22Rv1 (cell line): ENCODE measurements at regions not wholly inside any gene's neighbourhood (a gene's known extent, or its start where the extent isn't known, plus 50 kb on each side); places are given as distances from the start of the nearest gene placed in this dataset.
"Not testable (repeated sequence)": the region's sequence is repeated elsewhere in the genome, so short reads cannot be mapped to it uniquely, and the experiment has no call there.

Experiments used
- H3K27ac ChIP-seq: fragments of 450-650 bp; 2 replicates; pipeline ENCODE4 v1.5.1; 2017
- ZFX ChIP-seq: fragments of 450-650 bp; IDR thresholded peaks from 2 replicates; pipeline ENCODE4 v1.6.1; 2017; ENCODE audit warnings: antibody characterized with exemption, borderline replicate concordance
- TF ChIP-seq, protein P1 (sequence below): fragments of 450-650 bp; IDR thresholded peaks from 2 replicates; pipeline ENCODE4 v1.5.1; 2017; ENCODE audit warnings: mild to moderate bottlenecking

DNA sequence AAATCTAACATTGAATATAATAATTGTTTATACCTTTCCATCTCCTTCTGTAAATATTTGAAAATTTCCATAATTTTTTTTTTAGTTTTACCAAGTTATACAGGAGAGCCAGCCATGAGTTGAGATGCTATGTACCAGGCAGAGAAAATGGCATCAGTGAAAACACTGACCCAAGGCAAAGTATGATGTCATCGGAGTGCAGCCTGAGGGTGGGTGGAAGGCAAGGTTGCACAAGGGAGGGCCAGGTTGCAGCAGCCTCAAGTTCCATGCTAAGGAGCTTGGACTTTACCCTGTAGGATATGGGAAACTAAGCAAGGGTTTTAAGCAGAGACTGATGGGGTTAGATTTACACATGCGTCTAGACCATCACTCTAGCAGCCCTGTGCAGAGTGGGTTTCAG lies 441.1 kb downstream of the BCAT1 start:
- H3K27ac ChIP-seq = no peak overlapping the region
- TF ChIP-seq, protein P1, sequence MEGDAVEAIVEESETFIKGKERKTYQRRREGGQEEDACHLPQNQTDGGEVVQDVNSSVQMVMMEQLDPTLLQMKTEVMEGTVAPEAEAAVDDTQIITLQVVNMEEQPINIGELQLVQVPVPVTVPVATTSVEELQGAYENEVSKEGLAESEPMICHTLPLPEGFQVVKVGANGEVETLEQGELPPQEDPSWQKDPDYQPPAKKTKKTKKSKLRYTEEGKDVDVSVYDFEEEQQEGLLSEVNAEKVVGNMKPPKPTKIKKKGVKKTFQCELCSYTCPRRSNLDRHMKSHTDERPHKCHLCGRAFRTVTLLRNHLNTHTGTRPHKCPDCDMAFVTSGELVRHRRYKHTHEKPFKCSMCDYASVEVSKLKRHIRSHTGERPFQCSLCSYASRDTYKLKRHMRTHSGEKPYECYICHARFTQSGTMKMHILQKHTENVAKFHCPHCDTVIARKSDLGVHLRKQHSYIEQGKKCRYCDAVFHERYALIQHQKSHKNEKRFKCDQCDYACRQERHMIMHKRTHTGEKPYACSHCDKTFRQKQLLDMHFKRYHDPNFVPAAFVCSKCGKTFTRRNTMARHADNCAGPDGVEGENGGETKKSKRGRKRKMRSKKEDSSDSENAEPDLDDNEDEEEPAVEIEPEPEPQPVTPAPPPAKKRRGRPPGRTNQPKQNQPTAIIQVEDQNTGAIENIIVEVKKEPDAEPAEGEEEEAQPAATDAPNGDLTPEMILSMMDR = no peak

DNA sequence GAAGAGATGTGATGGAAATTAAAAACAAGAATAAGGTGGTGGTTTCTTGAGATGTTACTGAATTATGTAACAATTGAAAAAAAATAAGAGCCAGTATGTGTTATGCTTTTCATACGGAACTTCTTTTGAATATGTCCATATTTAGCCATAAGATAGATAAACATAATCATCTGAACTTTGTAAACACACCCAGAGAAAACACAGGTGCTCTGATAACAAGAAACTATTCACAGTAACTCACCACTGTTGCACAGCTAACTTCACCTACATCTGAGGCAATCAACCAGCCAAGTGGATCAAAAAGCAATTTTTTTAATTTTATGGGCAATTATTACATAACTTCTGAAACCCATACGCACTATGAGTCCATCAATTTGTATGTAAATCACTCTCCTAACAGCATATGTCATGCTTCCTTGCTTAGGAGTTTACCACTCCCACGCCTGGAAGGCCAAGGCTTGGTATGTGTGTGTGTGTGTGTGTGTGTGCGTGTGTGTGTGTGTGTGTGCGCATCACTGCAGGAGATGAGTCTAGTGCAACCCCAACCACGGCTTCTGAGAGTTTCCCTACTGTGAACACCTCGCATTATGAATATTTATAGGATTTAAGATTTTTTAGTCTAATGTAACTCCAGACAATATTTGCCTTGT lies 443.4 kb downstream of the BCAT1 start:
- TF ChIP-seq, protein P1 = no peak
- no peak for TF ChIP-seq ZFX
- no peak overlapping the region for H3K27ac ChIP-seq

DNA sequence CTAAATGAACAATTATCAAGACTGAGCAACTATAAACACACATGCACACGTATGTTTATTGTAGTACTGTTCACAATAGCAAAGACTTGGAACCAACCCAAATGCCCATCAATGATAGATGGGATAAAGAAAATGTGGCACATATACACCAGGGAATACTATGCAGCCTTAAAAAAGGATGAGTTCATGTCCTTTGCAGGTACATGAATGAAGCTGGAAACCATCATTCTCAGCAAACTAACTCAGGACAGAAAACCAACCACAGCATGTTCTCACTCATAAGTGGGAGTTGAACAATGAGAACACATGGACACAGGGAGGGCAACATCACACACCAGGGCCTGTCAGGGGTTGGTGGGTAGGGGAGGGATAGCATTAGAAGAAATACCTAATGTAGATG lies 445.4 kb downstream of the BCAT1 start:
- not testable (repeated sequence) for H3K27ac ChIP-seq

DNA sequence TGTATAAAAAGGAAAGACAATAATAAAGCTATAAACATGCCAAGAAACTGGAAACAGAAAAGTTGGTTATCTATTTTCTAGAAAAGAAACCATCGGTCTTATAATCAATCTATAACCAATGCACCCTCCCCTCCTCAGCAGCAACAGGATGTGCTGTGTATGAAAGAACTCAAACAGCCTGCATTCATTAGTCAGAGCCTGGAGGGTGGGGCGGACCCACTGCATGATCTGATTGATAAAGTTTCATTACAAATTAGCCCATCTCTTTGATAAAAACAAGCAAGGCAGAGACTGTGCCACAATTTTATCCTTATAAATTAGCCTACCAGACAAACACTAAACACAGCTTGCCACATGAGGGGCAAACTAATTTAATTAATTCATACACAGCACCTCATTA lies 448.1 kb downstream of the BCAT1 start:
- H3K27ac ChIP-seq = no peak overlapping the region
- no peak for TF ChIP-seq ZFX
- TF ChIP-seq, protein P1 = no peak

DNA sequence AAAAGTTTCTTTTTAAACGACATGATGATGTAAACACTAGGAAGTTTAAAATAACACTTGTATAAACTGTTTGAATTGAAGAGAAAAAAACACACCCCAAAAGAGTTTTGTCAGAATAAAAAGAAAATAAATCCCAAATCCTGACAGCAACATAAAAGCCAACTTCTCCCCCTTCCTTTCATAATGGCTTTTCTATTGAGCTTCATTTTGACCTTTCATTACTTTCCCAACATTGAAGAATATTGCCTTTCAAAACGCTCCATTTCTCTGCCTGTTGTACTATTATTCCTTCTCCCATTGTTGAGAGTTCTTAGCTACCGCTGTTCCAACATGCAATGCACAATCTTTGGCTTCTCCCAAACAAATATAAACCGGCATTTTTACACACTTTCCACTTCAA lies 448.5 kb downstream of the BCAT1 start:
- no peak overlapping the region for H3K27ac ChIP-seq
- TF ChIP-seq ZFX = no peak

DNA sequence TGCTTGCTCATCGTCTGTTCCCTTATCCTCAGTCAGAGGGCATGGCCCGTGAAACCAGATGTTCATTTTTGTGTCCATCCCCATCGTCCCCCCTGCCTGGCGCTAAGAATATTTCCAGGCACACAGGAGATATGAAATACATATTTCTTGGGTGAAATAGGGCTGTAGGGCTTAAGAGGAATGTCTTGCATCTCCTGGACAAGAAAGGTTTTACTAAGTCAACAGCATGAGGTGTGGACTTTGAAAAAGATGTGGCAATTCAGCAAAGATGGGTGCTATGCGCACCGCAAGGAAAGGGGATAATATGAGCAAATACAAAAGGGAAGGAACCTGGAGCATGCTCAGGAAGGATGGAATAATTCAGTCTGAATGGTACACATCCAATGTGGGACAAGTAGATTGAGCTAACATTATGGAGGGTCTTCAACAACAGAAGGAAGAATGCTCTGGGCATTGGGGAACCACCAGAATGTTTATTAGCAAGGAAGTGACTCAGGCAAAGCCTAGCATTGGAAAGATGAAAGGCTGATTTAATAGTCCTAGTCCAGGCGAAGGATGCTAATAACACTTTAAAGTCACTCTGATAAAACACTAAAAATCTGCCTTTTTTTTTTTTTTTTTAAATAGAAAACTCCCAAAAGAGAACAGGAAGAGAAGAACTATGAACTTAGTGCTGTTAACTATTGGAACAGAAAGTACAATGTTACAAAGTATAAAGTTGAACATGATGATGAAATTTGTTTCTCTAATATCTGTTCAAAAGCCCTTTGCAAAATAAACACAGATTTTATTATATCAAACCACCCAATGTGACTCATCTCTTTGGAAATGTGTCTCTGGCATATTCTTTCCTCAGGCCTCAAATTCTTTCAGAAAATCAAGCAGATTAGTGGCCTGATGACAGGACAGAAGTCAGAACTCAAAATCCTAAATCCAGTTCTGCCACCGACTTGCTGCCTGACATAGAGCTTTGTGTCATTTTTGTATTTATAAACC lies 449.5 kb downstream of the BCAT1 start:
- no peak for TF ChIP-seq ZFX
- TF ChIP-seq, protein P1 = no peak
- H3K27ac ChIP-seq = no peak overlapping the region

DNA sequence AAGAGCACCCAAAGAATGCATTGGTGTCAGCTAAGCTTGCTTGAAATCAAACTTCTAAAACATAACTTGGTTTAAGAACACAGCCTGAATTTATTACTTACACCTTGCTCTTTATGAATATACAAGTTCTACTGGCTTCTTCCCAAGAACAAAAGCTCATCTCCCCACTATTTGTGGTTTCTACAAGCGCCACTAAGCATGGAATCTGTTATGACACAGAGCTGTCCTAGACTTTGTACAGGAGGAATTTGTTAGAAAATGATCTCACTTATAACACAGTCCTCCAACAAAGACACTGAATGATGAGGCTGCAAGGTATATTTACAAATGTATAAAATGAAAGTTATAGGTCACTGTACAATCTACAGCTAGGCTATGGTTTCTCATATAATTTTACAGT lies 452.1 kb downstream of the BCAT1 start:
- TF ChIP-seq, protein P1 = no peak
- TF ChIP-seq ZFX = no peak
- H3K27ac ChIP-seq = no peak overlapping the region

DNA sequence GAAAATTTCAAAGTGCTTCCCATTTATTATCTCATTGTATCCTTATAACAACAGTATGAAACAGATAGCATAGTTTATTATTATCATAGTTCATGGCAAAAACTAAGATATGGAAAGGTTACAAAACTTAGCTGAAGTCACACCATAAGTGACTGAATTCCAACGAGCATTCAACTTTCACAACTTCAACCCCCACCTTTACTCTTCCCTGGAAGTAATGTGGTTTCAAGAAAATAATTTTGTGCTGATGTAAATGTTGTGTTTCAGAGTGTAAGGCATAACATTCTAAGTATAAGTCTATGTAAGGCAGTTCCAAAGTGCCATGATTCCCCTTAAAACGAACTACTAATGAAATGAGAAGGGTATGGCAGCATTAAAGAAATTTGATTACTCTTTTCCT lies 454.5 kb downstream of the BCAT1 start:
- TF ChIP-seq, protein P1 = no peak
- no peak for TF ChIP-seq ZFX
- H3K27ac ChIP-seq = no peak overlapping the region
